ENCODE measurements at regions not wholly inside any gene's neighbourhood (a gene's known extent, or its start where the extent isn't known, plus 50 kb on each side); places are given as distances from the start of the nearest gene placed in this dataset.
"Not testable (repeated sequence)": the region's sequence is repeated elsewhere in the genome, so short reads cannot be mapped to it uniquely, and the experiment has no call there.

- Histone ChIP-seq H3K9ac (ENCODE audit: low read depth in 1 of 3, low read length in 3 of 3) (no peak overlapping the region), H3K27ac (ENCODE audit: low read depth, low read length) (no peak overlapping the region), H3K9me3 (ENCODE audit: control insufficient read depth in 3 of 3, low read length in 3 of 3) (no peaks in the 10 kb centered on the region), H3K4me3 (ENCODE audit: low read length in 3 of 3) (no peak overlapping the region), H3K36me3 (ENCODE audit: control insufficient read depth in 3 of 3, insufficient read depth in 3 of 3, low read length in 3 of 3) (no peaks in the 10 kb centered on the region), H3K4me1 (ENCODE audit: control insufficient read depth in 3 of 3, insufficient read depth in 3 of 3, low read length in 3 of 3) (no peaks in the 10 kb centered on the region), H3K27me3 (ENCODE audit: control insufficient read depth in 3 of 3, insufficient read depth in 3 of 3, low read length in 3 of 3) (no peaks in the 10 kb centered on the region)
These were observed 157.1 kb upstream of the CLNK start for GRCh38 chr4:10841697-10842096.

GRCh38 chr4:10837151-10837550 is 152.6 kb upstream of the CLNK start:
- Histone ChIP-seq H3K27me3 (ENCODE audit: control insufficient read depth in 3 of 3, insufficient read depth in 3 of 3, low read length in 3 of 3) (no peaks in the 10 kb centered on the region), H3K4me1 (ENCODE audit: control insufficient read depth in 3 of 3, insufficient read depth in 3 of 3, low read length in 3 of 3) (no peaks in the 10 kb centered on the region), H3K9ac (ENCODE audit: low read depth in 1 of 3, low read length in 3 of 3) (no peak overlapping the region), H3K27ac (ENCODE audit: low read depth, low read length) (no peak overlapping the region), H3K36me3 (ENCODE audit: control insufficient read depth in 3 of 3, insufficient read depth in 3 of 3, low read length in 3 of 3) (no peaks in the 10 kb centered on the region), H3K9me3 (ENCODE audit: control insufficient read depth in 3 of 3, low read length in 3 of 3) (no peaks in the 10 kb centered on the region), H3K4me3 (ENCODE audit: low read length in 3 of 3) (no peak overlapping the region)

- H3K27ac ChIP-seq (ENCODE audit: low read depth, low read length): no peak overlapping the region
- no peaks in the 10 kb centered on the region for H3K36me3 ChIP-seq (ENCODE audit: control insufficient read depth in 3 of 3, insufficient read depth in 3 of 3, low read length in 3 of 3)
- no peaks in the 10 kb centered on the region for H3K9me3 ChIP-seq (ENCODE audit: control insufficient read depth in 3 of 3, low read length in 3 of 3)
- no peaks in the 10 kb centered on the region for H3K4me1 ChIP-seq (ENCODE audit: control insufficient read depth in 3 of 3, insufficient read depth in 3 of 3, low read length in 3 of 3)
- no peaks in the 10 kb centered on the region for H3K27me3 ChIP-seq (ENCODE audit: control insufficient read depth in 3 of 3, insufficient read depth in 3 of 3, low read length in 3 of 3)
- H3K9ac ChIP-seq (ENCODE audit: low read depth in 1 of 3, low read length in 3 of 3): no peak overlapping the region
- H3K4me3 ChIP-seq (ENCODE audit: low read length in 3 of 3): no peak overlapping the region
These were observed 148.4 kb upstream of the CLNK start for GRCh38 chr4:10832806-10833628.

GRCh38 chr4:10831727-10832408 is 147.3 kb upstream of the CLNK start:
- H3K9me3 ChIP-seq (ENCODE audit: control insufficient read depth in 3 of 3, low read length in 3 of 3): no peaks in the 10 kb centered on the region

GRCh38 chr4:10828918-10829538 is 144.5 kb upstream of the CLNK start:
- H3K9me3 ChIP-seq (ENCODE audit: control insufficient read depth in 3 of 3, low read length in 3 of 3); H3K4me1 ChIP-seq (ENCODE audit: control insufficient read depth in 3 of 3, insufficient read depth in 3 of 3, low read length in 3 of 3); H3K27me3 ChIP-seq (ENCODE audit: control insufficient read depth in 3 of 3, insufficient read depth in 3 of 3, low read length in 3 of 3); H3K9ac ChIP-seq (ENCODE audit: low read depth in 1 of 3, low read length in 3 of 3); H3K27ac ChIP-seq (ENCODE audit: low read depth, low read length); H3K4me3 ChIP-seq (ENCODE audit: low read length in 3 of 3); H3K36me3 ChIP-seq (ENCODE audit: control insufficient read depth in 3 of 3, insufficient read depth in 3 of 3, low read length in 3 of 3): not testable (repeated sequence)

More at GRCh38 chr4:10831727-10832408, 147.3 kb upstream of the CLNK start:
- Histone ChIP-seq H3K36me3 (ENCODE audit: control insufficient read depth in 3 of 3, insufficient read depth in 3 of 3, low read length in 3 of 3) (no peaks in the 10 kb centered on the region), H3K4me1 (ENCODE audit: control insufficient read depth in 3 of 3, insufficient read depth in 3 of 3, low read length in 3 of 3) (no peaks in the 10 kb centered on the region), H3K9ac (ENCODE audit: low read depth in 1 of 3, low read length in 3 of 3) (no peak overlapping the region), H3K4me3 (ENCODE audit: low read length in 3 of 3) (no peak overlapping the region), H3K27ac (ENCODE audit: low read depth, low read length) (no peak overlapping the region), H3K27me3 (ENCODE audit: control insufficient read depth in 3 of 3, insufficient read depth in 3 of 3, low read length in 3 of 3) (no peaks in the 10 kb centered on the region)

- Histone ChIP-seq H3K4me3 (ENCODE audit: low read length in 3 of 3) (no peak overlapping the region), H3K9ac (ENCODE audit: low read depth in 1 of 3, low read length in 3 of 3) (no peak overlapping the region)
These were observed 137.3 kb upstream of the CLNK start for GRCh38 chr4:10821826-10822225.

GRCh38 chr4:10816571-10816970 is 132.0 kb upstream of the CLNK start:
- no peak overlapping the region for H3K27ac ChIP-seq (ENCODE audit: low read depth, low read length)
- no peaks in the 10 kb centered on the region for H3K4me1 ChIP-seq (ENCODE audit: control insufficient read depth in 3 of 3, insufficient read depth in 3 of 3, low read length in 3 of 3)

More at GRCh38 chr4:10821826-10822225, 137.3 kb upstream of the CLNK start:
- Histone ChIP-seq H3K36me3 (ENCODE audit: control insufficient read depth in 3 of 3, insufficient read depth in 3 of 3, low read length in 3 of 3) (no peaks in the 10 kb centered on the region), H3K27ac (ENCODE audit: low read depth, low read length) (no peak overlapping the region), H3K27me3 (ENCODE audit: control insufficient read depth in 3 of 3, insufficient read depth in 3 of 3, low read length in 3 of 3) (no peaks in the 10 kb centered on the region), H3K4me1 (ENCODE audit: control insufficient read depth in 3 of 3, insufficient read depth in 3 of 3, low read length in 3 of 3) (no peaks in the 10 kb centered on the region), H3K9me3 (ENCODE audit: control insufficient read depth in 3 of 3, low read length in 3 of 3) (no peaks in the 10 kb centered on the region)

GRCh38 chr4:10811991-10812390 is 127.4 kb upstream of the CLNK start:
- Histone ChIP-seq H3K4me1 (ENCODE audit: control insufficient read depth in 3 of 3, insufficient read depth in 3 of 3, low read length in 3 of 3) (no peaks in the 10 kb centered on the region), H3K27ac (ENCODE audit: low read depth, low read length) (no peak overlapping the region), H3K4me3 (ENCODE audit: low read length in 3 of 3) (no peak overlapping the region), H3K9me3 (ENCODE audit: control insufficient read depth in 3 of 3, low read length in 3 of 3) (no peaks in the 10 kb centered on the region), H3K9ac (ENCODE audit: low read depth in 1 of 3, low read length in 3 of 3) (no peak overlapping the region), H3K36me3 (ENCODE audit: control insufficient read depth in 3 of 3, insufficient read depth in 3 of 3, low read length in 3 of 3) (no peaks in the 10 kb centered on the region), H3K27me3 (ENCODE audit: control insufficient read depth in 3 of 3, insufficient read depth in 3 of 3, low read length in 3 of 3) (no peaks in the 10 kb centered on the region)

More at GRCh38 chr4:10816571-10816970, 132.0 kb upstream of the CLNK start:
- Histone ChIP-seq H3K9me3 (ENCODE audit: control insufficient read depth in 3 of 3, low read length in 3 of 3) (no peaks in the 10 kb centered on the region), H3K36me3 (ENCODE audit: control insufficient read depth in 3 of 3, insufficient read depth in 3 of 3, low read length in 3 of 3) (no peaks in the 10 kb centered on the region), H3K4me3 (ENCODE audit: low read length in 3 of 3) (no peak overlapping the region), H3K9ac (ENCODE audit: low read depth in 1 of 3, low read length in 3 of 3) (no peak overlapping the region), H3K27me3 (ENCODE audit: control insufficient read depth in 3 of 3, insufficient read depth in 3 of 3, low read length in 3 of 3) (no peaks in the 10 kb centered on the region)

GRCh38 chr4:10810411-10810810 is 125.8 kb upstream of the CLNK start:
- Histone ChIP-seq H3K4me1 (ENCODE audit: control insufficient read depth in 3 of 3, insufficient read depth in 3 of 3, low read length in 3 of 3) (no peaks in the 10 kb centered on the region), H3K36me3 (ENCODE audit: control insufficient read depth in 3 of 3, insufficient read depth in 3 of 3, low read length in 3 of 3) (no peaks in the 10 kb centered on the region), H3K4me3 (ENCODE audit: low read length in 3 of 3) (no peak overlapping the region), H3K9me3 (ENCODE audit: control insufficient read depth in 3 of 3, low read length in 3 of 3) (no peaks in the 10 kb centered on the region), H3K27me3 (ENCODE audit: control insufficient read depth in 3 of 3, insufficient read depth in 3 of 3, low read length in 3 of 3) (no peaks in the 10 kb centered on the region), H3K27ac (ENCODE audit: low read depth, low read length) (no peak overlapping the region), H3K9ac (ENCODE audit: low read depth in 1 of 3, low read length in 3 of 3) (no peak overlapping the region)

- Histone ChIP-seq H3K4me1 (ENCODE audit: control insufficient read depth in 3 of 3, insufficient read depth in 3 of 3, low read length in 3 of 3) (no peaks in the 10 kb centered on the region), H3K9ac (ENCODE audit: low read depth in 1 of 3, low read length in 3 of 3) (no peak overlapping the region), H3K9me3 (ENCODE audit: control insufficient read depth in 3 of 3, low read length in 3 of 3) (no peaks in the 10 kb centered on the region), H3K27ac (ENCODE audit: low read depth, low read length) (no peak overlapping the region), H3K27me3 (ENCODE audit: control insufficient read depth in 3 of 3, insufficient read depth in 3 of 3, low read length in 3 of 3) (no peaks in the 10 kb centered on the region), H3K4me3 (ENCODE audit: low read length in 3 of 3) (no peak overlapping the region), H3K36me3 (ENCODE audit: control insufficient read depth in 3 of 3, insufficient read depth in 3 of 3, low read length in 3 of 3) (no peaks in the 10 kb centered on the region)
These were observed 125.3 kb upstream of the CLNK start for GRCh38 chr4:10809905-10810304.

All from skeletal muscle tissue (tissue), 3 donors.